ENCODE measurements at regions not wholly inside any gene's neighbourhood (a gene's known extent, or its start where the extent isn't known, plus 50 kb on each side); places are given as distances from the start of the nearest gene placed in this dataset.
A peak's percentile ranks its signal among the peaks of the same experiment; 100 is the strongest.
"Not testable (repeated sequence)": the region's sequence is repeated elsewhere in the genome, so short reads cannot be mapped to it uniquely, and the experiment has no call there.

DNA sequence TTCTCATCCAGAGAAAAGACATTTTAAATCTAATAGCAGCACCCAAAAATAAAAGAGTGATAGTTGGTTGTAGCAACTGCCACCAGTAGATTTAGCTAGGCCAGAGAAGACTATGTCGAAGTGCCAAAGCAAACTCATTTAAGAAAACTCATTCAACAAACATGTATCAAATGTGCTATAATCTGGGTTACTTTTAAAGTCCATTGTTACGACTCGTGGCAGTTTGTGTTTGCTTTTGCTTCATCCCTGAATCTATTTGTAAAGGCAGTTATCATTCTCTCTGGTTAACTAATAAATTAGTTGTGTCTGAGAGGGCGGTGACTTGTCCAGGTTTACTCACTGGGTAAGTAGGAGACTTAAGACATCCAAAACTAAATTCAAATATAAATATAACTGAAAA is 159.4 kb downstream of the ZIC4 start (continued):
- TF ChIP-seq, protein P1, sequence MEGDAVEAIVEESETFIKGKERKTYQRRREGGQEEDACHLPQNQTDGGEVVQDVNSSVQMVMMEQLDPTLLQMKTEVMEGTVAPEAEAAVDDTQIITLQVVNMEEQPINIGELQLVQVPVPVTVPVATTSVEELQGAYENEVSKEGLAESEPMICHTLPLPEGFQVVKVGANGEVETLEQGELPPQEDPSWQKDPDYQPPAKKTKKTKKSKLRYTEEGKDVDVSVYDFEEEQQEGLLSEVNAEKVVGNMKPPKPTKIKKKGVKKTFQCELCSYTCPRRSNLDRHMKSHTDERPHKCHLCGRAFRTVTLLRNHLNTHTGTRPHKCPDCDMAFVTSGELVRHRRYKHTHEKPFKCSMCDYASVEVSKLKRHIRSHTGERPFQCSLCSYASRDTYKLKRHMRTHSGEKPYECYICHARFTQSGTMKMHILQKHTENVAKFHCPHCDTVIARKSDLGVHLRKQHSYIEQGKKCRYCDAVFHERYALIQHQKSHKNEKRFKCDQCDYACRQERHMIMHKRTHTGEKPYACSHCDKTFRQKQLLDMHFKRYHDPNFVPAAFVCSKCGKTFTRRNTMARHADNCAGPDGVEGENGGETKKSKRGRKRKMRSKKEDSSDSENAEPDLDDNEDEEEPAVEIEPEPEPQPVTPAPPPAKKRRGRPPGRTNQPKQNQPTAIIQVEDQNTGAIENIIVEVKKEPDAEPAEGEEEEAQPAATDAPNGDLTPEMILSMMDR (conservative IDR thresholded peaks at IDR 0.05; ENCODE audit: low read depth in 2 of 2), result no peak

DNA sequence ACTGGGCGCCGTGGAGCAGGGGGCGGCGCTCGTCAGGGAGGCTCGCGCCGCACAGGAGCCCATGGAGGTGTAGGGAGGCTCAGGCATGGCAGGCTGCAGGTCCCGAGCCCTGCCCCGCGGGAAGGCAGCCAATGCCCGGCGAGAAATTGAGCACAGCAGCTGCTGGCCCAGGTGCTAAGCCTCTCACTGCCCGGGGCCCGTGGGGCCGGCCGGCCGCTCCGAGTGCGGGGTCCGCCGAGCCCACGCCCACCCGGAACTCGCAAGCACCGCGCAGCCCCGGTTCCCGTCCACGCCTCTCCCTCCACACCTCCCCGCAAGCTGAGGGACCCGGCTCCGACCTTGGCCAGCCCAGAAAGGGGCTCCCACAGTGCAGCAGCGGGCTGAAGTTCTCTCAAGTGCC is 160.7 kb downstream of the ZIC4 start:
- H3K4me3 ChIP-seq; DNase-seq (ENCODE audit: low spot score); H3K27me3 ChIP-seq (ENCODE audit: insufficient read depth); H3K27me3 Mint-ChIP-seq (ENCODE audit: insufficient read depth, low read depth, poor library complexity); H3K4me1 Mint-ChIP-seq; H4K20me1 ChIP-seq (replicated peaks; ENCODE audit: insufficient read depth); H3K4me3 Mint-ChIP-seq; ATAC-seq; H3K36me3 Mint-ChIP-seq (ENCODE audit: low read depth); H3K9me2 ChIP-seq (ENCODE audit: insufficient read depth); H3F3A ChIP-seq (replicated peaks; ENCODE audit: low read depth); H3K27ac Mint-ChIP-seq; H3K9me3 Mint-ChIP-seq; H3K4me2 ChIP-seq; H3K27ac ChIP-seq (ENCODE audit: low read depth); H3K79me2 ChIP-seq (replicated peaks; ENCODE audit: insufficient read depth); H3K36me3 ChIP-seq (ENCODE audit: insufficient read depth); H2AFZ ChIP-seq; H3K4me1 ChIP-seq (ENCODE audit: insufficient read depth): not testable (repeated sequence)

DNA sequence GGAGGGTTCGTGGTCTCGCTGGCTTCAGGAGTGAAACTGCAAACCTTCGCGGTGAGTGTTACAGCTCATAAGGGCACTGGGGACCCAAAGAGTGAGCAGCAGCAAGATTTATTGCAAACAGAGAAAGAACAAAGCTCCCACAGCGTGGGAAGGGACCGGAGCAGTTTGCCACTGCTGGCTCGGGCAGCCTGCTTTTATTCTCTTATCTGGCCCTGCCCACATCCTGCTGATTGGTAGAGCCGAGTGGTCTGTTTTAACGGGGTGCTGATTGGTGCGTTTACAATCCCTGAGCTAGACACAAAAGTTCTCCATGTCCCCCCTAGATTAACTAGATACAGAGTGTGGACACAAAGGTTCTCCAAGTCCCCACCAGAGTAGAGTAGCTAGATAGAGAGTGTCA is 161.3 kb downstream of the ZIC4 start:
- H3K4me3 ChIP-seq; DNase-seq (ENCODE audit: low spot score): not testable (repeated sequence)

DNA sequence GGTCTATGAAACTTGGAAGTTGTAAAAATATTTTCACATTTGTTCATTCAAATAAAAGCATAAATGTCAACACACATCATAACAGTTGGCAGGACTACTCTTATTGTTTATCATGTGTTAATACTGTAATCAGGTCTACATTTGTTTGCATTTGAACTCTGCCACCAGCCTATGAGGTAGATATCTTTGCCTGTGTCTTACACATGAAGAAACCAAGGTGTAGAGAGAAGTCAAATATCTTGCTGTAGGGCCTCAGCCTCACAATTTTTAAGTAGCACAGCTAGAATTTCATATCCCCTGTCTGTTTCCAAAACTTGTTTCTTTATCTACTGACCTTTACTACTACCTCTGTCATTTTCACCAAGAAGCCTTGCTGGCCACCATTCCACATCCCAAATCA is 161.9 kb downstream of the ZIC4 start:
- H3K9me3 Mint-ChIP-seq, result no peaks in the 10 kb centered on the region
- Histone ChIP-seq H3K27ac (ENCODE audit: low read depth) (no peak overlapping the region), H3K27me3 (ENCODE audit: insufficient read depth) (no peaks in the 10 kb centered on the region), H3F3A (replicated peaks; ENCODE audit: low read depth) (no peaks in the 10 kb centered on the region), H4K20me1 (replicated peaks; ENCODE audit: insufficient read depth) (no peaks in the 10 kb centered on the region), H3K79me2 (replicated peaks; ENCODE audit: insufficient read depth) (no peaks in the 10 kb centered on the region), H3K4me1 (ENCODE audit: insufficient read depth) (no peaks in the 10 kb centered on the region), H3K9me2 (ENCODE audit: insufficient read depth) (no peaks in the 10 kb centered on the region), H3K4me2 (no peak overlapping the region), H3K4me3 (no peak overlapping the region), H2AFZ (peak overlapping the region; percentile 45; the same call in 1 of the 2 replicates), H3K36me3 (ENCODE audit: insufficient read depth) (no peaks in the 10 kb centered on the region)
- no peaks in the 10 kb centered on the region for H3K36me3 Mint-ChIP-seq (ENCODE audit: low read depth)
- no peak overlapping the region for H3K27ac Mint-ChIP-seq
- H3K27me3 Mint-ChIP-seq (ENCODE audit: insufficient read depth, low read depth, poor library complexity), result no peaks in the 10 kb centered on the region
- DNase-seq (ENCODE audit: low spot score) (no peak), ATAC-seq (no peak)
- H3K4me3 Mint-ChIP-seq, result no peak overlapping the region
- peaks cover 10% of the 10 kb centered on the region; the same call in 2 of the 3 replicates for H3K4me1 Mint-ChIP-seq
- no peak for TF ChIP-seq EZH2phosphoT487 (IDR thresholded peaks at IDR 0.05; ENCODE audit: unreplicated experiment)
- TF ChIP-seq, protein P1 (conservative IDR thresholded peaks at IDR 0.05; ENCODE audit: low read depth in 2 of 2), result no peak
- TF ChIP-seq NANOG (IDR thresholded peaks at IDR 0.05; ENCODE audit: borderline replicate concordance), result no peak
- no peak for TF ChIP-seq EZH2 (IDR thresholded peaks at IDR 0.05; ENCODE audit: low read depth, unreplicated experiment)
- TF ChIP-seq, protein P2, sequence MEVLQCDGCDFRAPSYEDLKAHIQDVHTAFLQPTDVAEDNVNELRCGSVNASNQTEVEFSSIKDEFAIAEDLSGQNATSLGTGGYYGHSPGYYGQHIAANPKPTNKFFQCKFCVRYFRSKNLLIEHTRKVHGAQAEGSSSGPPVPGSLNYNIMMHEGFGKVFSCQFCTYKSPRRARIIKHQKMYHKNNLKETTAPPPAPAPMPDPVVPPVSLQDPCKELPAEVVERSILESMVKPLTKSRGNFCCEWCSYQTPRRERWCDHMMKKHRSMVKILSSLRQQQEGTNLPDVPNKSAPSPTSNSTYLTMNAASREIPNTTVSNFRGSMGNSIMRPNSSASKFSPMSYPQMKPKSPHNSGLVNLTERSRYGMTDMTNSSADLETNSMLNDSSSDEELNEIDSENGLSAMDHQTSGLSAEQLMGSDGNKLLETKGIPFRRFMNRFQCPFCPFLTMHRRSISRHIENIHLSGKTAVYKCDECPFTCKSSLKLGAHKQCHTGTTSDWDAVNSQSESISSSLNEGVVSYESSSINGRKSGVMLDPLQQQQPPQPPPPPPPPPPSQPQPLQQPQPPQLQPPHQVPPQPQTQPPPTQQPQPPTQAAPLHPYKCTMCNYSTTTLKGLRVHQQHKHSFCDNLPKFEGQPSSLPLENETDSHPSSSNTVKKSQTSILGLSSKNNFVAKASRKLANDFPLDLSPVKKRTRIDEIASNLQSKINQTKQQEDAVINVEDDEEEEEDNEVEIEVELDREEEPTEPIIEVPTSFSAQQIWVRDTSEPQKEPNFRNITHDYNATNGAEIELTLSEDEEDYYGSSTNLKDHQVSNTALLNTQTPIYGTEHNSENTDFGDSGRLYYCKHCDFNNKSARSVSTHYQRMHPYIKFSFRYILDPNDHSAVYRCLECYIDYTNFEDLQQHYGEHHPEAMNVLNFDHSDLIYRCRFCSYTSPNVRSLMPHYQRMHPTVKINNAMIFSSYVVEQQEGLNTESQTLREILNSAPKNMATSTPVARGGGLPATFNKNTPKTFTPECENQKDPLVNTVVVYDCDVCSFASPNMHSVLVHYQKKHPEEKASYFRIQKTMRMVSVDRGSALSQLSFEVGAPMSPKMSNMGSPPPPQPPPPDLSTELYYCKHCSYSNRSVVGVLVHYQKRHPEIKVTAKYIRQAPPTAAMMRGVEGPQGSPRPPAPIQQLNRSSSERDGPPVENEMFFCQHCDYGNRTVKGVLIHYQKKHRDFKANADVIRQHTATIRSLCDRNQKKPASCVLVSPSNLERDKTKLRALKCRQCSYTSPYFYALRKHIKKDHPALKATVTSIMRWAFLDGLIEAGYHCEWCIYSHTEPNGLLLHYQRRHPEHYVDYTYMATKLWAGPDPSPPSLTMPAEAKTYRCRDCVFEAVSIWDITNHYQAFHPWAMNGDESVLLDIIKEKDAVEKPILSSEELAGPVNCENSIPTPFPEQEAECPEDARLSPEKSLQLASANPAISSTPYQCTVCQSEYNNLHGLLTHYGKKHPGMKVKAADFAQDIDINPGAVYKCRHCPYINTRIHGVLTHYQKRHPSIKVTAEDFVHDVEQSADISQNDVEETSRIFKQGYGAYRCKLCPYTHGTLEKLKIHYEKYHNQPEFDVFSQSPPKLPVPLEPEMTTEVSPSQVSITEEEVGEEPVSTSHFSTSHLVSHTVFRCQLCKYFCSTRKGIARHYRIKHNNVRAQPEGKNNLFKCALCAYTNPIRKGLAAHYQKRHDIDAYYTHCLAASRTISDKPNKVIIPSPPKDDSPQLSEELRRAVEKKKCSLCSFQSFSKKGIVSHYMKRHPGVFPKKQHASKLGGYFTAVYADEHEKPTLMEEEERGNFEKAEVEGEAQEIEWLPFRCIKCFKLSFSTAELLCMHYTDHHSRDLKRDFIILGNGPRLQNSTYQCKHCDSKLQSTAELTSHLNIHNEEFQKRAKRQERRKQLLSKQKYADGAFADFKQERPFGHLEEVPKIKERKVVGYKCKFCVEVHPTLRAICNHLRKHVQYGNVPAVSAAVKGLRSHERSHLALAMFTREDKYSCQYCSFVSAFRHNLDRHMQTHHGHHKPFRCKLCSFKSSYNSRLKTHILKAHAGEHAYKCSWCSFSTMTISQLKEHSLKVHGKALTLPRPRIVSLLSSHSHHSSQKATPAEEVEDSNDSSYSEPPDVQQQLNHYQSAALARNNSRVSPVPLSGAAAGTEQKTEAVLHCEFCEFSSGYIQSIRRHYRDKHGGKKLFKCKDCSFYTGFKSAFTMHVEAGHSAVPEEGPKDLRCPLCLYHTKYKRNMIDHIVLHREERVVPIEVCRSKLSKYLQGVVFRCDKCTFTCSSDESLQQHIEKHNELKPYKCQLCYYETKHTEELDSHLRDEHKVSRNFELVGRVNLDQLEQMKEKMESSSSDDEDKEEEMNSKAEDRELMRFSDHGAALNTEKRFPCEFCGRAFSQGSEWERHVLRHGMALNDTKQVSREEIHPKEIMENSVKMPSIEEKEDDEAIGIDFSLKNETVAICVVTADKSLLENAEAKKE (CRISPR knock-in tag; IDR thresholded peaks at IDR 0.05), result no peak

More for the DNA sequence above, 161.3 kb downstream of the ZIC4 start:
- H3K9me3 Mint-ChIP-seq; H3K4me1 ChIP-seq (ENCODE audit: insufficient read depth); H3K36me3 Mint-ChIP-seq (ENCODE audit: low read depth); H3K36me3 ChIP-seq (ENCODE audit: insufficient read depth); H3K4me2 ChIP-seq; H3K27me3 Mint-ChIP-seq (ENCODE audit: insufficient read depth, low read depth, poor library complexity); H3K79me2 ChIP-seq (replicated peaks; ENCODE audit: insufficient read depth); H3K4me3 Mint-ChIP-seq; H3F3A ChIP-seq (replicated peaks; ENCODE audit: low read depth); ATAC-seq; H3K4me1 Mint-ChIP-seq; H3K27ac ChIP-seq (ENCODE audit: low read depth); H3K27me3 ChIP-seq (ENCODE audit: insufficient read depth); H3K9me2 ChIP-seq (ENCODE audit: insufficient read depth); H3K27ac Mint-ChIP-seq; H4K20me1 ChIP-seq (replicated peaks; ENCODE audit: insufficient read depth): not testable (repeated sequence)
- peak overlapping the region; percentile 45; the same call in 1 of the 2 replicates for H2AFZ ChIP-seq
